HG02938 (cell line): ENCODE measurements at regions not wholly inside any gene's neighbourhood (a gene's known extent, or its start where the extent isn't known, plus 50 kb on each side); places are given as distances from the start of the nearest gene placed in this dataset.
A peak's percentile ranks its signal among the peaks of the same experiment; 100 is the strongest.

Source experiments
- ATAC-seq: cut with Tn5 transposase; IDR thresholded peaks from one replicate; pipeline ENCODE4 v1.9.1; 2021; ENCODE audit warnings: mild to moderate bottlenecking, moderate library complexity; ENCODE audit not compliant: unreplicated experiment

DNA sequence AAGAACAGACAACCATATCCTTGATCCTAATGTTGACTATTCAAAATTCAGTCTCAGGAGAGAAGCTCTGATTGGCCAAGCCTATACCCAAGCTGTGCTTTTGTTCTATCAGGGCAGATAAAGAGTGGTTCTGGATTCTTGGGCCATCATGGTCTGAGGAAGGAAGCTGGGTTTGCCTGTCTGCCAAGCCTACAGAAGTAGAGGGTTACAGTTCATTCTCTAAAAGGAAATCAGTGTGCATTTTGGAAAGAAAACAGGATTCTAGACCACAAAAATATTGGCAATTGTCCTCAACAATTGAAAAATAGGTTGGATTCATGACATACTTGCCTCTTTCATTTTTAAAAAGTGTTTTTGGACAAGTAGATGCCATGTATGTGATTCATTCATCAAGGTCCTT lies 145.4 kb upstream of the BMP2 start:
- ATAC-seq: no peak

GRCh38 chr20:6618051-6618450 lies 149.4 kb upstream of the BMP2 start:
- no peak for ATAC-seq

DNA sequence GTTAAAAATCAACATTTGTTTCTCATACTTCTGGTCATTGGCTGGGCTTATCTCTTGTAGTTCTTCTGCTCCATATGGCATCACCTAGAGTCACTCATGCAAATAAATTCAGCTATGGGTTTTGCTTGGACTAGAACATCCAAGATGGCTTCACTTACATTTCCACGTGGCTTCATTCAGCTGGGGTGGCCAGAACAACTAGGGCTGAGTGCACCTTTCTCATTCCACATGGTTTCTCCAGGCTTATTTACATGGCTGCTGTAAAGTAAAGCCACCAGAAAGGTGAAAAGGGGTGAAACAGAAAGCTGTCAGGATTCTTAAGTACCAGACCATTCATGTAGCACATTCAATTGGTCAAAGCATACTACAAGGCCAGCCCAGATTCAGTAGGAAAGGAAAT lies 151.1 kb upstream of the BMP2 start:
- ATAC-seq: no peak

DNA sequence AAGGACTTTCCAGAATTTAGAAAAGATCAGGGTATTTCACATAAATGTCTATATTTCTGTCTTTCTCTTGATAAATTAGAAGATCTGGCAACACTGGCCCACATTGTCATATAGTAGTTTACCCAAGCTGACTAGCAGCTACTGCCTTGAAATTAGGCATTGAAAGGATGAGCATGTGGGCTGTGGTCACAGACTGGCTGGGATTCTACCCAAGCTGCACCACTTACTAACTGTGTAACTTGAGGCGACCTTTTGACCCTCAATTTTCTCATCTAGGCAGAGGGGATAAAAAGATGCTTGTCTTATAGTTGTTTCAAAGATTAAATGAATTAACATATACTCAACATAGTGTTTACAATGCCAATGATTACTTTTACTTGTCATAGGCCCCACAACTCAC lies 152.7 kb upstream of the BMP2 start:
- no peak for ATAC-seq

GRCh38 chr20:6613280-6613861 lies 154.1 kb upstream of the BMP2 start:
- peak; percentile 58 for ATAC-seq

- ATAC-seq: no peak
These were observed 154.9 kb upstream of the BMP2 start for GRCh38 chr20:6612606-6612923.

DNA sequence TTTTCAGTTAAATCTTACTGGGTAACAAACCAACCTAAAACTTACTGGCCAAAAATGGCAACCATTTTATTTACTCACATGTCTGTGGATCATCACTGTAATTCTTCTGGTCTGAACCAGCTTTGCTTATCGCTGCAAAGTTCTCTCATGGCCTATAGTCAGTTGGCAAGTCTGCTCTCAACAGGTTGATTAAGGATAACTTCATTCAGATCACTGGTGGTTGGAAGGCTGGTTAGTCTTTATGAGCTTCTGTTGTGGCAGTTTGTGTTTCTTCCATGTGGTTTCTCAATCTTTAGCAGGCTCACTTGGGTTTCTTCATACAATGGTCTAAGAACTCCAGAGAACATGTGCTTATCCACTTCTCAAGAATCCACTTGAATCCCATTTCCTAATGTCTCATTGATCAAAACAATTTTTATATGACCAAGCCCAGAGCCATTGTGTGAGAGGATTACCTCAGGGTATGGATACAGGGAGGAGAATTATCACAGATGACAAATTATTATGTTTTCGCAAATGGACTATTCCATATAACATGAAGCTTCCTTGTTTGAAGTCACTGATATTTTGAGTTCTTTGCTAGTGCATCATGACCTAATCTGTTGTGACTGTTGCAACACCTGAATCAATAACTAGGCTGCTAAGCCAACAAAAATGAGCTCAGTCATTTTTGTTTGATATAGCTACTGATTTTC lies 155.4 kb upstream of the BMP2 start:
- ATAC-seq: no peak

DNA sequence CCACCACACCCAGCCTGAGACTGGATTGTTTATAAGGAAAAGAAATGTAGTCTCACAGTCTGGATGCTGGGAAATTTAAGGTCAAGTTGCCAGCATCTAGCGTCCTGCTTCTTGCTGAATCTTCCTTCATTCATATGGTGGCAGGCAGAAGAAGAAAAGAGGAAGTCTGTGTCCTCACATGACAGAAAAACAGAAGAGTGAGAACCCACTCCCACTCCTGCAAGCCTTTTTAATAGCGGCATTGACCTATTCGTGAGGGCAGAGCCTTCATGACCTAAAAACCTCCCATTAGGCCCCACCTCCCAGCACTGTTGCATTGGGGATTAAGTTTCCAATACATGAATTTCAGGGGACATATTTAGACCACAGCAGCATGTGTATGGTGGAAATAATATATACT lies 160.8 kb upstream of the BMP2 start:
- ATAC-seq: no peak

- ATAC-seq: no peak
These were observed 162.2 kb upstream of the BMP2 start for GRCh38 chr20:6605055-6605935.

- ATAC-seq: no peak
These were observed 163.3 kb upstream of the BMP2 start for GRCh38 chr20:6604179-6604578.

- ATAC-seq: no peak
These were observed 167.4 kb upstream of the BMP2 start for GRCh38 chr20:6599876-6600735.

DNA sequence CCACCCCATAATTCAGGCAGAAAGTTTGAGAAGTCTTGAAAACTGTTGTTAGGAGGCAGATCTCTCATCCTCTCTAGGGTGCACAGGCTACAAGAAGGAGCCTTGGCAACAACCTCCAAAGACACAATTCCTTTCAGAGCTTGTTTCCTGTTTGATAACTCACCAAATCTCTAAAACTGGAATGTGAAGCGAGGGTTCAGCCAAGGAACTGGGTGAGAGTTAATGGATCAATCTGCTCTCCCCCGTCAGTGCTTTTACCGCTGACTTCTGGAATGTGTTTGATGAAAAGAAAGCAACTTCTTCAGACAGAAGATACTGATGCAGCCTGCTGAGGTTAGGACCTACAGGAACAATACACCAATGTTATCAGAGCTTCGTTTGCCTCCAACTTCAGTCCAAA lies 171.8 kb upstream of the BMP2 start:
- ATAC-seq: no peak

DNA sequence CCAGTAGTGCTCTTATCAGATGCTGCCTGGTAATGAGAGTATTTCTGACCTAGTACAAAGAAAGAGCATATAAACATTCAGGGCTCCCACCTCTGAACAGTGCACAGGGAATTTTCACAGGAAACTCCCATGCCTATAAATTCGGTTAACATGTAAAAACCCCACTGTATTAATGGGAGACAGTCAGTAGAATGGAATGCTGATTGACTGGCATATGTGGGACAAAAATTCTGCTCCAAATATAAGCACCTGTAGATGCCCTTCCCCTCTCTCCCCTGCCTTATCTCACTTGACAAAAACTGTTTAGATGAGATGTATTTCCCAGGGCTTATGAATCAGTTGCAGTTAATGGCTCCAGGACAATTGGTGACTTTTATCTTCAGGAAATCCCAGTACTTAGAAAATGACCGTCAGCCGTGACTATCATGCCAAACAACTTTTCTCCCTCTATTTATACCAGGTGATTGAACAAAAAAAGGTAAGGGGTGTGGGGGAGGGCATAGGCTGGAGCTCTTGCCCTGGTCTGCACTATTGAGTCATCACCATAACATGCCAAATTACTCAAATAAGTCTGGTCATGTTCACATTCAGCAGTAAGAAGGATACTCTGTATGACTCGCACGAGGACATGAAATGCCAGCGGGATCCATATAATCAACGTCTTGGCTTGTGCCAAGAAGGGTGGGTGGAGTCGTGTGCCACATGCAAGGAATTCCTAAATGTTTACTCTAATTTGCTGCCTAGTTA lies 176.4 kb upstream of the BMP2 start:
- no peak for ATAC-seq

DNA sequence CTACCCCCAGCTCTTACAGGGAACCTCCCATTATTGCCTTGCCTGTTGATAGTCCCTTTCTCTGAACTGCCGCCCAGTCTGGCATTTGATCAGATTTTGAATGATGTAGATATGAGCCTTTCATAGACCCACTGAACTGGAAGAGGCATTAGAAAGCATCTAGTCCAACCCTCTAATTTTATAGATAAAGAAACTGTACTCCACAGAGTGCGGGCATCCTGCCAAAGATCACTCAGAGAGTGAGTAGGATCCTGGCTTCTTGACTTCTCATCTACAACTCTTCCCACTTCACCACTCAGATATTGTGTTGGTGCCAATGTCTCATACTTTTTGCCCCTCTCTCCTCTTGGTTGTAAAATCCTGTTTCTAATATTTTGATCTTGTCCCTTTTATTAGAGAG lies 179.2 kb upstream of the BMP2 start:
- ATAC-seq: no peak

GRCh38 chr20:6583134-6583738 lies 184.2 kb upstream of the BMP2 start:
- ATAC-seq: peak; percentile 75

GRCh38 chr20:6582449-6582848 lies 185.0 kb upstream of the BMP2 start:
- ATAC-seq: no peak

- no peak for ATAC-seq
These were observed 187.0 kb upstream of the BMP2 start for GRCh38 chr20:6580486-6580885.

- ATAC-seq: no peak
These were observed 187.7 kb upstream of the BMP2 start for GRCh38 chr20:6579824-6580223.

GRCh38 chr20:6579417-6579816 lies 188.1 kb upstream of the BMP2 start:
- no peak for ATAC-seq

DNA sequence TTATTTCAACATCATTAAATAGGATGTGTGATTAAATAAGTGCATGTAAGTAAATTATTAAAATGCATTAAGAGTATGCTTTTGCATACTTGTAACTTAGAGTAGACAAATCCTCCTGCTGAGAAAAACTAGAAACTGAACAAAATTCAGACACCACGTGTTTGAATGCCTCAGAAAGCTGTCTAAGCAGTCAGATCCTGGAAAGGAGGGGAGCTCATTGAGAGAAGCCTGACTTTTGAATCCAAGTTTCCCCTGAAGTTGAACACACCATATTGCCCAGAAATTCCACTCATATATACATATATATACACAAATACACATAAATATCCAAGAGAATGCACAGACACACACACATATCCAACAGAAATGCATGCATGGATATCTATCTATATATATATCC lies 190.0 kb upstream of the BMP2 start:
- ATAC-seq: no peak
